Astrocyte (in vitro differentiated cells and primary cell): ENCODE measurements at regions not wholly inside any gene's neighbourhood (a gene's known extent, or its start where the extent isn't known, plus 50 kb on each side); places are given as distances from the start of the nearest gene placed in this dataset.

Source experiments
- DNase-seq: peaks from one replicate; pipeline ENCODE4 v3.0.0-alpha.2; 2010; ENCODE audit warnings: low read depth
- FAIRE-seq: peaks from 2 replicates; lab custom pipeline; 2011; peaks lifted over from hg19 to GRCh38; lab: Jason Lieb, UNC
- H2AFZ ChIP-seq: 2 replicates; pipeline ENCODE4 v1.6.0; 2012; ENCODE audit warnings: low read depth, low read length, inconsistent platforms
- H3K27ac ChIP-seq: 2 replicates; pipeline ENCODE4 v1.5.1; 2011; ENCODE audit warnings: low read depth, low read length, inconsistent platforms
- H3K27me3 ChIP-seq: 2 replicates; pipeline ENCODE4 v1.6.0; 2011; ENCODE audit warnings: low read length, inconsistent platforms; ENCODE audit not compliant: insufficient read depth
- H3K36me3 ChIP-seq: 2 replicates; pipeline ENCODE4 v1.5.1; 2011; ENCODE audit warnings: low read length, inconsistent platforms; ENCODE audit not compliant: insufficient read depth
- H3K4me1 ChIP-seq: 2 replicates; pipeline ENCODE4 v1.5.1; 2011; ENCODE audit warnings: low read length, inconsistent platforms; ENCODE audit not compliant: insufficient read depth
- H3K4me2 ChIP-seq: 2 replicates; pipeline ENCODE4 v1.6.0; 2012; ENCODE audit warnings: low read length, inconsistent platforms
- H3K4me3 ChIP-seq: 2 replicates; pipeline ENCODE4 v1.5.1; 2011; ENCODE audit warnings: low read depth, mild to moderate bottlenecking, low read length, inconsistent platforms; ENCODE audit not compliant: insufficient read depth
- H3K79me2 ChIP-seq: 2 replicates; pipeline ENCODE4 v1.6.0; 2012; ENCODE audit warnings: mild to moderate bottlenecking, low read length, inconsistent platforms; ENCODE audit not compliant: insufficient read depth
- H3K9ac ChIP-seq: 2 replicates; pipeline ENCODE4 v1.6.0; 2012; ENCODE audit warnings: mild to moderate bottlenecking, low read length, inconsistent platforms
- H3K9me3 ChIP-seq: 2 replicates; pipeline ENCODE4 v1.5.1; 2012; ENCODE audit warnings: low read depth, mild to moderate bottlenecking, low read length, inconsistent platforms; ENCODE audit not compliant: insufficient read depth
- H4K20me1 ChIP-seq: 2 replicates; pipeline ENCODE4 v1.6.0; 2012; ENCODE audit warnings: low read length, inconsistent platforms; ENCODE audit not compliant: insufficient read depth
- H3K27ac Mint-ChIP-seq: one replicate; pipeline ENCODE4 v1.8.0; 2021; ENCODE audit warnings: mild to moderate bottlenecking, mixed read lengths; ENCODE audit not compliant: unreplicated experiment
- H3K27me3 Mint-ChIP-seq: one replicate; pipeline ENCODE4 v1.8.0; 2021; ENCODE audit warnings: low read depth, mixed read lengths; ENCODE audit not compliant: unreplicated experiment
- H3K36me3 Mint-ChIP-seq: one replicate; pipeline ENCODE4 v1.8.0; 2021; ENCODE audit warnings: low read depth, mixed read lengths; ENCODE audit not compliant: unreplicated experiment
- H3K4me1 Mint-ChIP-seq: one replicate; pipeline ENCODE4 v1.8.0; 2021; ENCODE audit warnings: low read depth, mixed read lengths; ENCODE audit not compliant: unreplicated experiment
- H3K4me3 Mint-ChIP-seq: one replicate; pipeline ENCODE4 v1.8.0; 2021; ENCODE audit warnings: mild to moderate bottlenecking, moderate library complexity, mixed read lengths; ENCODE audit not compliant: unreplicated experiment
- H3K9me3 Mint-ChIP-seq: one replicate; pipeline ENCODE4 v1.8.0; 2021; ENCODE audit warnings: mild to moderate bottlenecking, mixed read lengths; ENCODE audit not compliant: unreplicated experiment
- EZH2 ChIP-seq: IDR thresholded peaks from 2 replicates; pipeline ENCODE4 v1.6.1; 2012; ENCODE audit warnings: mild to moderate bottlenecking, low read length, inconsistent platforms; ENCODE audit not compliant: insufficient read depth
- TF ChIP-seq, protein P1 (sequence below): IDR thresholded peaks from 2 replicates; pipeline ENCODE4 v1.5.1; 2011; ENCODE audit warnings: low read depth, mild to moderate bottlenecking, inconsistent platforms, low read length, moderate library complexity; ENCODE audit not compliant: insufficient read depth

DNA sequence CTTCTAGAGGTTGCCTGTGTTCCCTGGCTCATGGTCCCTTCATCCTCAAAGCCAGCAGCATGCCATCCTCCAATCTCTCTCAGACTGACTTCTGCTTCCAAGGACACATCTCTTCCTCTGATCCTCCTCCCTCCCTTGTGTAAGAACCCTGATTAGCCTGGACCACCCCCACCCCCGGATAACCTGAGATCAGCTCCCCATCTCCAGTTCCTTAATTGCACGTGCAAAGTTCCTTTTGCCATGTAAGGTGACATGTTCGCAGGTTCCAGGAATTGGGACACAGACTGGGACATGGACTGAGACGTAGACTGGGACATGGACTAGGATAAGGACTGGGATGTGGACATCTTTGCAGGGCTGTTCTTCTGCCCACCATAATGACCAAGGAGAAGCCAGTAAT is 925.3 kb downstream of the TBC1D22A start:
- H3K36me3 Mint-ChIP-seq = no peaks in the 10 kb centered on the region
- no peak overlapping the region for H3K27ac ChIP-seq
- no peaks in the 10 kb centered on the region for H3K79me2 ChIP-seq
- no peaks in the 10 kb centered on the region for H3K4me1 ChIP-seq
- H3K27ac Mint-ChIP-seq = no peak overlapping the region
- H4K20me1 ChIP-seq = no peaks in the 10 kb centered on the region
- H3K27me3 Mint-ChIP-seq = peaks cover 21% of the 10 kb centered on the region
- no peaks in the 10 kb centered on the region for H3K27me3 ChIP-seq
- H3K9ac ChIP-seq = no peak overlapping the region
- H3K4me3 ChIP-seq = no peak overlapping the region
- H3K4me1 Mint-ChIP-seq = no peaks in the 10 kb centered on the region
- no peak overlapping the region for H2AFZ ChIP-seq
- no peaks in the 10 kb centered on the region for H3K36me3 ChIP-seq
- peaks cover 4% of the 10 kb centered on the region for H3K9me3 ChIP-seq
- TF ChIP-seq, protein P1, sequence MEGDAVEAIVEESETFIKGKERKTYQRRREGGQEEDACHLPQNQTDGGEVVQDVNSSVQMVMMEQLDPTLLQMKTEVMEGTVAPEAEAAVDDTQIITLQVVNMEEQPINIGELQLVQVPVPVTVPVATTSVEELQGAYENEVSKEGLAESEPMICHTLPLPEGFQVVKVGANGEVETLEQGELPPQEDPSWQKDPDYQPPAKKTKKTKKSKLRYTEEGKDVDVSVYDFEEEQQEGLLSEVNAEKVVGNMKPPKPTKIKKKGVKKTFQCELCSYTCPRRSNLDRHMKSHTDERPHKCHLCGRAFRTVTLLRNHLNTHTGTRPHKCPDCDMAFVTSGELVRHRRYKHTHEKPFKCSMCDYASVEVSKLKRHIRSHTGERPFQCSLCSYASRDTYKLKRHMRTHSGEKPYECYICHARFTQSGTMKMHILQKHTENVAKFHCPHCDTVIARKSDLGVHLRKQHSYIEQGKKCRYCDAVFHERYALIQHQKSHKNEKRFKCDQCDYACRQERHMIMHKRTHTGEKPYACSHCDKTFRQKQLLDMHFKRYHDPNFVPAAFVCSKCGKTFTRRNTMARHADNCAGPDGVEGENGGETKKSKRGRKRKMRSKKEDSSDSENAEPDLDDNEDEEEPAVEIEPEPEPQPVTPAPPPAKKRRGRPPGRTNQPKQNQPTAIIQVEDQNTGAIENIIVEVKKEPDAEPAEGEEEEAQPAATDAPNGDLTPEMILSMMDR = no peak
- no peak for TF ChIP-seq EZH2
- DNase-seq (no peak), FAIRE-seq (no peak)
- H3K9me3 Mint-ChIP-seq = peaks cover 8% of the 10 kb centered on the region
- no peak overlapping the region for H3K4me2 ChIP-seq
- H3K4me3 Mint-ChIP-seq = no peak overlapping the region

DNA sequence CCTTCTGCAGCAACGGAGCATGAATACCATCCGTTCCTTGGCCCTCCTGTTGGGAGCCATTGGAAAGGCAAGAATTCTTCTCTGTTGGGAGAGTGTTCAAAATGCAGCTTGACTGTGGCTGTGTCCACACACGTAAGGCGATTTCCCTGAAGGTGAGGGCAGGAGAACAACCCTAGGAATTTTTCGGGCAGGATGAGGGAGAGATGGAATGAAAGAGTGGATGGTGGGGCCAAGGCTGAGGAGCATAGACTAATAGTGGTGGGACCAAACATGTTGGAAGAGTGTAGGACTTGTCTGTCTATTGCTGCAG is 924.9 kb downstream of the TBC1D22A start:
- TF ChIP-seq EZH2 = no peak
- TF ChIP-seq, protein P1 = no peak
- Histone ChIP-seq H3K4me1 (no peaks in the 10 kb centered on the region), H3K4me2 (no peak overlapping the region), H3K9ac (no peak overlapping the region), H3K9me3 (peaks cover 3% of the 10 kb centered on the region), H3K36me3 (no peaks in the 10 kb centered on the region), H2AFZ (no peak overlapping the region), H4K20me1 (no peaks in the 10 kb centered on the region), H3K27me3 (no peaks in the 10 kb centered on the region), H3K79me2 (no peaks in the 10 kb centered on the region), H3K27ac (no peak overlapping the region), H3K4me3 (no peak overlapping the region)
- H3K4me1 Mint-ChIP-seq = no peaks in the 10 kb centered on the region
- no peak overlapping the region for H3K27ac Mint-ChIP-seq
- no peak for DNase-seq
- no peaks in the 10 kb centered on the region for H3K36me3 Mint-ChIP-seq
- peaks cover 8% of the 10 kb centered on the region for H3K9me3 Mint-ChIP-seq
- H3K4me3 Mint-ChIP-seq = no peak overlapping the region
- FAIRE-seq = no peak
- H3K27me3 Mint-ChIP-seq = peaks cover 21% of the 10 kb centered on the region

DNA sequence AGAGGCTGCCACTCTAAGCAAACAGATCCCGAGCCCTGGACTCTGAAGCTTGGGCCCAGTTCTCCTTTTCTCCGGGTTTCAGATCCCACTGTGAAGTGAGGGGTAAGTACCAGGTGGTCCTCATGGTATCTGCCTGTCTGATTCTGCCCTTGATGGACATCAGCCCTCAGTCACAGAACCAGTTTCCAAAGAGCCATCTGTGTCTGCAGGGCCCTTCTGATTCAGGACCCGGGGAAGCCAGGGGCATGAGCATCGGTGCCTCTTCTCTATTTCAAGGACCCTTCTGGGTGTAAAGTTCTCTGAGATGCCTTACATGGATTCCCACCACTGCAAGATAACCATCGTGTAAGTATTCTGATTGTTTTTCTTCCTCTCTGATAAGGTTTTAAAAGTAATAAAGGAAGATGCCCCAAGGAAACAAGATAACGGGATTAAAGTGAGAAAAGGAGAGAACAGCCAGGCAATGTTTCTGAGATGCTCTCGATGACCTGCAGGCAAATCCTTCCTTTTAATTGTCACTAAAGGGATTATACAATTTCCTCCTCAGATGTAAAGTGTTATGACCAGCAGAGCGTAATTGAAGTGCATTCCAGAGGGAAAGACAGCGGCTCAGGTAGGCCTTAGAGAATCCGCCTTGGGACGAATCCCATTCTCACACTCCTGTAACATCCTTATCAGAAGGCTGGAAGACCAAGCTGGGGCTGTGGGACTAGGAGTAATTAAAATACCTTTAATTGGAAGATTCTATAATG is 924.3 kb downstream of the TBC1D22A start:
- H3K4me2 ChIP-seq = no peak overlapping the region
- H3K9me3 ChIP-seq = peaks cover 3% of the 10 kb centered on the region
- H3K36me3 ChIP-seq = no peaks in the 10 kb centered on the region
- H4K20me1 ChIP-seq = no peaks in the 10 kb centered on the region
- H3K4me3 ChIP-seq = no peak overlapping the region
- H3K4me1 ChIP-seq = no peaks in the 10 kb centered on the region
- H3K36me3 Mint-ChIP-seq = no peaks in the 10 kb centered on the region
- no peak for TF ChIP-seq EZH2
- TF ChIP-seq, protein P1 = no peak
- no peak overlapping the region for H3K4me3 Mint-ChIP-seq
- no peak overlapping the region for H3K27ac Mint-ChIP-seq
- no peak for DNase-seq
- H3K4me1 Mint-ChIP-seq = no peaks in the 10 kb centered on the region
- no peak for FAIRE-seq
- H3K9me3 Mint-ChIP-seq = peaks cover 8% of the 10 kb centered on the region
- H3K9ac ChIP-seq = no peak overlapping the region
- H3K27me3 Mint-ChIP-seq = peaks cover 21% of the 10 kb centered on the region
- H2AFZ ChIP-seq = no peak overlapping the region
- no peak overlapping the region for H3K27ac ChIP-seq
- H3K27me3 ChIP-seq = no peaks in the 10 kb centered on the region
- H3K79me2 ChIP-seq = no peaks in the 10 kb centered on the region
